HepG2 (cell line): ENCODE measurements at regions not wholly inside any gene's neighbourhood (a gene's known extent, or its start where the extent isn't known, plus 50 kb on each side); places are given as distances from the start of the nearest gene placed in this dataset.

Experiments
- ATAC-seq: fragments of 200-7000 bp; cut with Tn5 transposase; 3 replicates; pipeline ENCODE4 v1.9.1; 2020; ENCODE audit warnings: mild to moderate bottlenecking, moderate library complexity
- BruUV-seq: library from RNA; stranded (reverse); fragments of 400-500 nt; replicated peaks from 2 replicates; lab custom pipeline; 2021; lab: Mats Ljungman, UMichigan
- CTCF ChIA-PET: fragments of 300-600 bp; formaldehyde crosslinking; extraction: SDS; loops from one replicate; lab custom pipeline; 2021; ENCODE audit warnings: low total read pairs, inconsistent platforms, low intra/inter-chr PET ratio; lab: Yijun Ruan, JAX
- POLR2A ChIA-PET: fragments of 350-600 bp; sonication (Branson Sonifier 250); formaldehyde crosslinking; loops from one replicate; lab custom pipeline; 2020; ENCODE audit warnings: antibody characterized with exemption, inconsistent platforms; lab: Yijun Ruan, JAX
- DNase-seq: peaks from one replicate; pipeline ENCODE4 v3.0.0-alpha.2; 2015; ENCODE audit warnings: low spot score
- FAIRE-seq: peaks from 3 replicates; lab custom pipeline; 2011; peaks lifted over from hg19 to GRCh38; lab: Jason Lieb, UNC
- H2AFZ ChIP-seq: one replicate; pipeline ENCODE4 v1.6.1; 2011; ENCODE audit warnings: low read length, inconsistent platforms
- H3K27ac ChIP-seq: fragments of 300-600 bp; 3 replicates; pipeline ENCODE4 v1.8.0; 2011; ENCODE audit warnings: mixed run types, mild to moderate bottlenecking, mixed read lengths, low read length, inconsistent platforms; ENCODE audit not compliant: insufficient read depth; ENCODE audit errors: extremely low read length
- H3K27me3 ChIP-seq, 2 experiments: fragments of 200-600 bp in 1 of 2; 2 replicates in 1 of 2; 3 replicates in 1 of 2; pipeline versions ENCODE4 v1.6.0 to v1.8.0; 2011; ENCODE audit warnings: low read length in 2 of 2, mild to moderate bottlenecking in 2 of 2, moderate library complexity in 2 of 2, inconsistent platforms in 1 of 2; ENCODE audit not compliant: insufficient read depth in 2 of 2, control insufficient read depth in 1 of 2
- H3K36me3 ChIP-seq, 2 experiments: fragments of 200-600 bp in 1 of 2; replicated peaks in 1 of 2; 2 replicates in 1 of 2; 3 replicates in 1 of 2; pipeline versions ENCODE4 v1.5.1 to v1.8.0; 2011; ENCODE audit warnings: low read length in 2 of 2, inconsistent platforms in 1 of 2; ENCODE audit not compliant: insufficient read depth in 2 of 2, control insufficient read depth in 1 of 2
- H3K4me1 ChIP-seq: 2 replicates; pipeline ENCODE4 v1.5.1; 2012; ENCODE audit warnings: low read length, inconsistent platforms; ENCODE audit not compliant: insufficient read depth
- H3K4me2 ChIP-seq: 2 replicates; pipeline ENCODE4 v1.6.0; 2011; ENCODE audit warnings: low read depth, low read length, inconsistent platforms
- H3K4me3 ChIP-seq, 3 experiments: fragments of 200-600 bp in 1 of 3; sonication (generic), shearing (Covaris generic) in 1 of 3; replicated peaks in 1 of 3; 2 replicates each; pipeline ENCODE4 v1.5.1; 2011 to 2016; ENCODE audit warnings: low read length in 3 of 3, inconsistent platforms in 2 of 3, low read depth in 2 of 3, mild to moderate bottlenecking in 2 of 3, control low read depth in 1 of 3, mixed read lengths in 1 of 3; ENCODE audit not compliant: insufficient read depth in 1 of 3
- H3K79me2 ChIP-seq: one replicate; pipeline ENCODE4 v1.6.1; 2011; ENCODE audit warnings: low read length, inconsistent platforms; ENCODE audit not compliant: insufficient read depth
- H3K9ac ChIP-seq: 2 replicates; pipeline ENCODE4 v1.6.0; 2011; ENCODE audit warnings: mild to moderate bottlenecking, low read depth, low read length, inconsistent platforms; ENCODE audit not compliant: insufficient read depth
- H3K9me3 ChIP-seq: 2 replicates; pipeline ENCODE4 v1.5.1; 2012; ENCODE audit warnings: mild to moderate bottlenecking, low read length
- H4K20me1 ChIP-seq: 2 replicates; pipeline ENCODE4 v1.6.0; 2011; ENCODE audit warnings: inconsistent platforms, mild to moderate bottlenecking, low read length, moderate library complexity; ENCODE audit not compliant: insufficient read depth
- JARID2 ChIP-seq: sonication (generic); formaldehyde crosslinking; IDR thresholded peaks from 2 replicates; pipeline ENCODE4 v1.8.1; 2023; ENCODE audit warnings: missing genetic modification reagents, inconsistent platforms; ENCODE audit not compliant: insufficient replicate concordance
- KDM5A ChIP-seq: fragments of 200-600 bp; sonication (generic); IDR thresholded peaks from 2 replicates; pipeline ENCODE4 v1.7.0; 2018; ENCODE audit warnings: antibody characterized with exemption, mild to moderate bottlenecking, low read length, borderline replicate concordance
- KLF6 ChIP-seq: IDR thresholded peaks from 2 replicates; pipeline ENCODE4 v1.8.0; 2016; ENCODE audit warnings: missing biosample characterization, missing genetic modification reagents
- NFAT5 ChIP-seq: sonication (generic); formaldehyde crosslinking; IDR thresholded peaks from 2 replicates; pipeline ENCODE4 v1.4.0; 2020; ENCODE audit warnings: missing genetic modification reagents
- NR2F1 ChIP-seq, 2 experiments: fragments of 450-650 bp in 1 of 2; formaldehyde crosslinking in 1 of 2; IDR thresholded peaks; 2 replicates each; pipeline versions ENCODE4 v1.5.0 to v1.6.1; 2016 to 2020; ENCODE audit warnings: mild to moderate bottlenecking in 1 of 2, missing compliant biosample characterization in 1 of 2, missing genetic modification reagents in 1 of 2, moderate library complexity in 1 of 2
- PCBP1 ChIP-seq: fragments of 200-400 bp; formaldehyde crosslinking; IDR thresholded peaks from 2 replicates; pipeline ENCODE4 v1.6.1; 2017; ENCODE audit warnings: mild to moderate bottlenecking, low read depth, low read length, borderline replicate concordance
- POLR2AphosphoS5 ChIP-seq: IDR thresholded peaks from 2 replicates; pipeline ENCODE4 v1.6.1; 2012; ENCODE audit warnings: low read depth, low read length
- ZBTB1 ChIP-seq: sonication (generic); formaldehyde crosslinking; IDR thresholded peaks from 2 replicates; pipeline ENCODE4 v1.4.0; 2020; ENCODE audit warnings: missing genetic modification reagents, borderline replicate concordance
- ZNF800 ChIP-seq: sonication (generic); formaldehyde crosslinking; IDR thresholded peaks from 2 replicates; pipeline ENCODE4 v1.4.0; 2020; ENCODE audit warnings: missing genetic modification reagents
- WGBS: methylation state at CpG from one replicate; pipeline ENCODE4 v1.1.6; 2017; ENCODE audit warnings: low lambda C conversion rate; 5-methylcytosine and 5-hydroxymethylcytosine counted together
- in situ Hi-C: cut with HindIII; loops from 2 replicates; pipeline ENCODE4 v1.10.0; 2017; ENCODE audit warnings: low pct_unique_long_range_greater_than_20kb; ENCODE audit not compliant: extremely low pct_ligation_motif_present
- intact Hi-C: fragments of 100-400 bp; cut with micrococcal nuclease; formaldehyde crosslinking; loops from one replicate; pipeline ENCODE4 v1.10.0; 2022; ENCODE audit not compliant: unreplicated experiment

- no TSS peak for BruUV-seq
- no peak overlapping the region for H3K4me2 ChIP-seq
- FAIRE-seq (no peak), ATAC-seq (no peak), DNase-seq (no peak)
- WGBS, result 50% methylated on average over 1 of the region's 1 CpG
- intact Hi-C loops (no loop called here), in situ Hi-C loops (no loop called here)
- H3K27me3 ChIP-seq, result no peaks in the 10 kb centered on the region
- no peak overlapping the region for H3K4me3 ChIP-seq
- no peaks in the 10 kb centered on the region for H3K9me3 ChIP-seq
- ChIA-PET POLR2A (no interaction called here), CTCF (no interaction called here)
- TF ChIP-seq KDM5A (no peak), ZNF800 (no peak), KLF6 (CRISPR knock-in tag) (no peak), NFAT5 (no peak), NR2F1 (CRISPR knock-in tag; IDR thresholded peaks at IDR 0.05) (no peak), ZBTB1 (CRISPR knock-in tag) (no peak), PCBP1 (no peak), JARID2 (CRISPR knock-in tag) (no peak), POLR2AphosphoS5 (no peak)
- H3K79me2 ChIP-seq, result no peaks in the 10 kb centered on the region
- H2AFZ ChIP-seq, result no peak overlapping the region
- no peak overlapping the region for H3K27ac ChIP-seq
- no peak overlapping the region for H3K9ac ChIP-seq
- no peaks in the 10 kb centered on the region for H4K20me1 ChIP-seq
- H3K36me3 ChIP-seq, result no peaks in the 10 kb centered on the region
- H3K4me1 ChIP-seq, result no peaks in the 10 kb centered on the region
Measured at GRCh38 chr16:76824221-76824620, 366.8 kb upstream of the MON1B start.
